HG02588 (cell line): ENCODE measurements at regions not wholly inside any gene's neighbourhood (a gene's known extent, or its start where the extent isn't known, plus 50 kb on each side); places are given as distances from the start of the nearest gene placed in this dataset.

Experiments used
- ATAC-seq: cut with Tn5 transposase; IDR thresholded peaks from one replicate; pipeline ENCODE4 v1.9.1; 2021; ENCODE audit warnings: mild to moderate bottlenecking, moderate library complexity; ENCODE audit not compliant: unreplicated experiment

- ATAC-seq = no peak
Observed at GRCh38 chr20:7822772-7823171, 117.5 kb downstream of the HAO1 start.

DNA sequence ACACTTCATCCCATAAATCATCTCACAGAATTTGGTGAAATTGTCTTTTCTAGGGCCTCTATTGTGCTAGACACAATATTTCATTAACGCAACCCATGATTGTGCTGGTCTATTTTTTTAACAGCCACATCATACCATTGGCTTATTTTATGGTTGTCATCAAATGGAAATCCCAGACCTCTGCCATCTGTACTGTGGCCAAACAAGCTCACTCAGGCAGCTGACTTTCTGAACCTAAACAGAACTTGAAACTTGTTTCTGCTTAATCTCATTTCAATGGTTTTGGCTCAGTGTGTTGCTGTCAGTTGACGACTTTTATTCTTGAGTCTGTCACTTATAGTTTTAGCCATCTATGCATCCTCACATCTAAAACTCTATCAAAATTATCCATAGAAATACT lies 111.8 kb downstream of the HAO1 start:
- no peak for ATAC-seq

GRCh38 chr20:7829031-7829430 lies 111.2 kb downstream of the HAO1 start:
- ATAC-seq = no peak

DNA sequence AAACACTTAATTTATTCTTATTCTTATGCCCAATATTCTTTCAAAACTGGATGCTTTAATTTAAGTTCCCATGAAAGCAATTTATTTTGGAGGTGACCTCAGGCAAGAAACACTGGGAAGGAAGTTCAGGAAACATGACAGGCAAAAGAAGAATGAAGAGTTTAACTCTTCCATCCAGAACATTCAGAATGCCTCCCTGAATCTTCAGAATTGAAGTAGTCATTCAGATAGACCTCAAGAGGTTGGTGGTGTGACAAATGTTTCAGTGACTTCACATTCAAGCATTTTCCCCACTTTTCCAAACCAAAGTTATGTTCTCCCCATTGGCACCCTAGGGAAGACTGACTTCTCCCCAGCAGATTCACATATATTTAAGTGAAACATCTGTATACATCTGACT lies 110.5 kb downstream of the HAO1 start:
- ATAC-seq = no peak
